ENCODE measurements at regions not wholly inside any gene's neighbourhood (a gene's known extent, or its start where the extent isn't known, plus 50 kb on each side); places are given as distances from the start of the nearest gene placed in this dataset.
A peak's percentile ranks its signal among the peaks of the same experiment; 100 is the strongest.

DNA sequence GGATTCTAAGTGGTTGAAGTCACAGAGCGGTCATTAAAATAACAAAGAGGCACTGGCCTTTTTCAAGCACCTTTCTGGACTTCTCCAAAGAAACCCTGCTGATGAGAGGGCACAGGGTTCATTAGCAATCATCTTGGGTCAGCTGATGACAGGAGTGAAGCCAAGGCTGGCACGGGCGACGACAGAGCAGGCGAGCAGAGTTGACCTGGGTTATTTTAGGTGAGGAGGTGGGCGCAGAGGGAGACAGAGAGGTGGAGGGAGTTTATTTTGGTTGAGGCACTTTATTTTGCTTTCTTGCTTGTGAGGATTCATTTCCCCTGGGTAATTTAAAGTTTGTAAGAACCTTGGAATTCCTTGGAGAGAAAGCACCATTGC lies 57.9 kb downstream of the OLIG1 start:
- RAD21 ChIA-PET (ENCODE audit: low non-redundant PET in 1 of 2, low total read pairs in 2 of 2, uncharacterized antibody in 2 of 2, unreplicated experiment in 2 of 2): interaction anchor here (1.1 to 1.7 kb wide), 5 partner anchors 134 to 189 kb away, joined by 3 to 7 read pairs (median 6); no protein-coding TSS in a partner anchor
- no peak overlapping the region for H2AFZ ChIP-seq (ENCODE audit: low read depth, low read length, poor library complexity, severe bottlenecking)
- DNase-seq (ENCODE audit: low read depth, low spot score) (no peak), ATAC-seq (no peak)
- H3K4me3 ChIP-seq (replicated peaks in 1 of 2; ENCODE audit: low read depth in 1 of 2, low read length in 2 of 2): no peak overlapping the region
- no peaks in the 10 kb centered on the region for H3K9me2 ChIP-seq (ENCODE audit: insufficient read depth)
- H3K9me3 ChIP-seq (ENCODE audit: control insufficient read depth in 1 of 2, insufficient read depth in 1 of 2, low read depth in 1 of 2, low read length in 2 of 2): no peaks in the 10 kb centered on the region
- TF ChIP-seq, protein P1, sequence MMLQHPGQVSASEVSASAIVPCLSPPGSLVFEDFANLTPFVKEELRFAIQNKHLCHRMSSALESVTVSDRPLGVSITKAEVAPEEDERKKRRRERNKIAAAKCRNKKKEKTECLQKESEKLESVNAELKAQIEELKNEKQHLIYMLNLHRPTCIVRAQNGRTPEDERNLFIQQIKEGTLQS (IDR thresholded peaks at IDR 0.05): no peak
- no peak for TF ChIP-seq MAX (IDR thresholded peaks at IDR 0.05)
- TF ChIP-seq SRF (IDR thresholded peaks at IDR 0.05; ENCODE audit: low read depth): no peak
- no peak for TF ChIP-seq SP1 (IDR thresholded peaks at IDR 0.05; ENCODE audit: low read depth)
- no peak for TF ChIP-seq EZH2 (IDR thresholded peaks at IDR 0.05)
- no peak for TF ChIP-seq SIN3A (IDR thresholded peaks at IDR 0.05; ENCODE audit: low read depth)
- TF ChIP-seq ELF1 (IDR thresholded peaks at IDR 0.05; ENCODE audit: borderline replicate concordance, low read depth): no peak
- H4K20me1 ChIP-seq (ENCODE audit: insufficient read depth): no peaks in the 10 kb centered on the region
- POLR2A ChIA-PET: no interaction called here
- no peaks in the 10 kb centered on the region for H3K36me3 ChIP-seq (ENCODE audit: control insufficient read depth in 1 of 2, insufficient read depth in 2 of 2, low read length in 2 of 2)
- 0 out of 2 replicates have a peak overlapping the region, but pooled peaks have one; percentile 85 for H3K4me2 ChIP-seq (ENCODE audit: low read length)
- H3K4me1 ChIP-seq (ENCODE audit: control insufficient read depth in 1 of 2, insufficient read depth in 2 of 2, low read length in 2 of 2): peaks cover 0 to 5% of the 10 kb centered on the region in 2 experiments; a peak in 1 of 4 replicates
- no peaks in the 10 kb centered on the region for H3K79me2 ChIP-seq (ENCODE audit: insufficient read depth, low read length)
- BruUV-seq (replicated peaks): no TSS peak
- CTCF ChIA-PET: interaction anchor here (0.9 to 3.6 kb wide), 20 partner anchors 8 to 318 kb away, joined by 3 to 45 read pairs (median 4); no protein-coding TSS in a partner anchor
- no peak overlapping the region for H3K9ac ChIP-seq (ENCODE audit: low read length)
- H3K27ac ChIP-seq (ENCODE audit: low read depth, low read length): no peak overlapping the region
- intact Hi-C loops (cut with micrococcal nuclease): loop anchor here (1.0 to 5.0 kb wide), 6 partner anchors 134 to 475 kb away; no protein-coding TSS in a partner anchor
- peaks cover 4% of the 10 kb centered on the region; the same call in 1 of the 2 replicates for H3K27me3 ChIP-seq (ENCODE audit: insufficient read depth, low read length)

- Histone ChIP-seq H3K79me2 (ENCODE audit: insufficient read depth, low read length) (no peaks in the 10 kb centered on the region), H3K9me3 (ENCODE audit: control insufficient read depth in 1 of 2, insufficient read depth in 1 of 2, low read depth in 1 of 2, low read length in 2 of 2) (no peaks in the 10 kb centered on the region), H3K9ac (ENCODE audit: low read length) (no peak overlapping the region), H3K4me2 (ENCODE audit: low read length) (no peak overlapping the region), H3K36me3 (ENCODE audit: control insufficient read depth in 1 of 2, insufficient read depth in 2 of 2, low read length in 2 of 2) (no peaks in the 10 kb centered on the region), H2AFZ (ENCODE audit: low read depth, low read length, poor library complexity, severe bottlenecking) (no peak overlapping the region), H3K4me3 (replicated peaks in 1 of 2; ENCODE audit: low read depth in 1 of 2, low read length in 2 of 2) (no peak overlapping the region), H3K9me2 (ENCODE audit: insufficient read depth) (no peaks in the 10 kb centered on the region), H4K20me1 (ENCODE audit: insufficient read depth) (no peaks in the 10 kb centered on the region), H3K27ac (ENCODE audit: low read depth, low read length) (no peak overlapping the region), H3K4me1 (ENCODE audit: control insufficient read depth in 1 of 2, insufficient read depth in 2 of 2, low read length in 2 of 2) (peaks cover 0 to 5% of the 10 kb centered on the region in 2 experiments; a peak in 1 of 4 replicates), H3K27me3 (ENCODE audit: insufficient read depth, low read length) (peaks cover 4% of the 10 kb centered on the region; the same call in 1 of the 2 replicates)
- DNase-seq (ENCODE audit: low read depth, low spot score) (no peak), ATAC-seq (no peak)
- CTCF ChIA-PET: interaction anchor here (1.8 to 3.6 kb wide), 2 partner anchors 189 to 217 kb away, joined by 5 to 45 read pairs; no protein-coding TSS in a partner anchor
- BruUV-seq (replicated peaks): no TSS peak
- POLR2A ChIA-PET: no interaction called here
- RAD21 ChIA-PET (ENCODE audit: low non-redundant PET in 1 of 2, low total read pairs in 2 of 2, uncharacterized antibody in 2 of 2, unreplicated experiment in 2 of 2): no interaction called here
- no peak for TF ChIP-seq EZH2phosphoT487 (IDR thresholded peaks at IDR 0.05; ENCODE audit: borderline replicate concordance)
- no peak for TF ChIP-seq ZBTB33 (IDR thresholded peaks at IDR 0.05; ENCODE audit: extremely low read depth, insufficient replicate concordance, low read length)
- no peak for TF ChIP-seq POLR2A (IDR thresholded peaks at IDR 0.05; ENCODE audit: borderline replicate concordance, extremely low read depth, insufficient read depth, insufficient read length)
- no peak for TF ChIP-seq RAD21 (IDR thresholded peaks at IDR 0.05; ENCODE audit: low read depth)
- TF ChIP-seq POLR2AphosphoS5 (IDR thresholded peaks at IDR 0.05; ENCODE audit: low read depth, low read length): no peak
- intact Hi-C loops (cut with micrococcal nuclease): loop anchor here (5.0 kb wide), 2 partner anchors 206 to 319 kb away; no protein-coding TSS in a partner anchor
These were observed 58.6 kb downstream of the OLIG1 start for GRCh38 chr21:33128538-33128937.
